HCT116 (cell line): ENCODE measurements at regions not wholly inside any gene's neighbourhood (a gene's known extent, or its start where the extent isn't known, plus 50 kb on each side); places are given as distances from the start of the nearest gene placed in this dataset.

Experiments used
- ATAC-seq: fragments of 200-7000 bp; cut with Tn5 transposase; 2 replicates; pipeline ENCODE4 v1.9.1; 2020; ENCODE audit warnings: mild to moderate bottlenecking, moderate library complexity
- BruUV-seq: library from RNA; stranded (reverse); fragments of 400-500 nt; replicated peaks from 2 replicates; lab custom pipeline; 2021; lab: Mats Ljungman, UMichigan
- CTCF ChIA-PET: fragments of 300-600 bp; sonication (Branson Sonifier 250); formaldehyde crosslinking; loops from one replicate; lab custom pipeline; 2021; ENCODE audit warnings: antibody characterized with exemption; lab: Charles Lee
- POLR2A ChIA-PET: fragments of 300-600, 350-600 bp; sonication (Branson Sonifier 250); formaldehyde crosslinking; loops from one replicate; lab custom pipeline; 2021; ENCODE audit warnings: antibody characterized with exemption; lab: Charles Lee
- RAD21 ChIA-PET, 2 experiments: fragments of 300-600 bp; sonication (Branson Sonifier 250); formaldehyde crosslinking; loops; one replicate each; lab custom pipeline; 2023; ENCODE audit warnings: low total read pairs in 2 of 2; ENCODE audit not compliant: uncharacterized antibody in 2 of 2, unreplicated experiment in 2 of 2, low non-redundant PET in 1 of 2; lab: Charles Lee
- DNase-seq: peaks from one replicate; pipeline ENCODE4 v3.0.0-alpha.2; 2010; ENCODE audit warnings: low read depth, low spot score
- H2AFZ ChIP-seq: fragments of 200-600 bp; shearing (Covaris generic), sonication (generic); 2 replicates; pipeline ENCODE4 v1.6.1; 2017; ENCODE audit warnings: low read depth, mixed run types, mixed read lengths, antibody characterized with exemption, low read length; ENCODE audit not compliant: poor library complexity, severe bottlenecking
- H3K27ac ChIP-seq: 2 replicates; pipeline ENCODE4 v1.5.1; 2012; ENCODE audit warnings: low read depth, low read length
- H3K27me3 ChIP-seq: fragments of 200-600 bp; sonication (generic); 2 replicates; pipeline ENCODE4 v1.6.1; 2016; ENCODE audit warnings: mixed run types, low read length, mixed read lengths; ENCODE audit not compliant: insufficient read depth
- H3K36me3 ChIP-seq, 2 experiments: fragments of 200-500 bp in 1 of 2; fragments of 200-600 bp in 1 of 2; sonication (Bioruptor generic) in 1 of 2; sonication (generic) in 1 of 2; 2 replicates each; pipeline versions ENCODE4 v1.5.1 to v1.6.1; 2014 to 2016; ENCODE audit warnings: low read length in 2 of 2, inconsistent platforms in 1 of 2, mixed read lengths in 1 of 2, mixed run types in 1 of 2; ENCODE audit not compliant: insufficient read depth in 2 of 2, control insufficient read depth in 1 of 2
- H3K4me1 ChIP-seq, 2 experiments: fragments of 200-600 bp in 1 of 2; sonication (generic) in 1 of 2; 2 replicates each; pipeline versions ENCODE4 v1.5.1 to v1.6.1; 2012 to 2017; ENCODE audit warnings: low read length in 2 of 2, inconsistent platforms in 1 of 2, mild to moderate bottlenecking in 1 of 2, mixed read lengths in 1 of 2, mixed run types in 1 of 2, moderate library complexity in 1 of 2; ENCODE audit not compliant: insufficient read depth in 2 of 2, control insufficient read depth in 1 of 2
- H3K4me2 ChIP-seq: fragments of 200-600 bp; sonication (generic); 2 replicates; pipeline ENCODE4 v1.6.1; 2017; ENCODE audit warnings: mixed run types, low read length, mixed read lengths
- H3K4me3 ChIP-seq, 2 experiments: fragments of 200-600 bp in 1 of 2; sonication (generic) in 1 of 2; replicated peaks in 1 of 2; 2 replicates each; pipeline ENCODE4 v1.5.1; 2011 to 2016; ENCODE audit warnings: low read length in 2 of 2, control low read depth in 1 of 2, low read depth in 1 of 2, mild to moderate bottlenecking in 1 of 2, mixed read lengths in 1 of 2, mixed run types in 1 of 2
- H3K79me2 ChIP-seq: fragments of 200-600 bp; sonication (generic); 2 replicates; pipeline ENCODE4 v1.6.1; 2017; ENCODE audit warnings: mild to moderate bottlenecking, mixed run types, low read length, moderate library complexity, mixed read lengths; ENCODE audit not compliant: insufficient read depth
- H3K9ac ChIP-seq: fragments of 200-600 bp; sonication (generic); 2 replicates; pipeline ENCODE4 v1.6.1; 2016; ENCODE audit warnings: low read length, mixed read lengths
- H3K9me2 ChIP-seq: fragments of 200-600 bp; sonication (generic), shearing (Covaris generic); 2 replicates; pipeline ENCODE4 v1.6.1; 2017; ENCODE audit warnings: mixed run types, mild to moderate bottlenecking, moderate library complexity; ENCODE audit not compliant: insufficient read depth
- H3K9me3 ChIP-seq, 2 experiments: fragments of 200-500 bp in 1 of 2; fragments of 200-600 bp in 1 of 2; sonication (Bioruptor generic) in 1 of 2; sonication (generic) in 1 of 2; 2 replicates each; pipeline ENCODE4 v1.6.1; 2014 to 2017; ENCODE audit warnings: low read length in 2 of 2, mixed read lengths in 2 of 2, inconsistent platforms in 1 of 2, low read depth in 1 of 2, mild to moderate bottlenecking in 1 of 2, mixed run types in 1 of 2, moderate library complexity in 1 of 2; ENCODE audit not compliant: control insufficient read depth in 1 of 2, insufficient read depth in 1 of 2
- H4K20me1 ChIP-seq: fragments of 200-600 bp; sonication (generic), shearing (Covaris generic); 2 replicates; pipeline ENCODE4 v1.6.1; 2017; ENCODE audit warnings: mixed run types, mild to moderate bottlenecking, moderate library complexity; ENCODE audit not compliant: insufficient read depth
- CBX3 ChIP-seq: IDR thresholded peaks from 2 replicates; pipeline ENCODE4 v1.6.1; 2012; ENCODE audit warnings: low read depth
- EGR1 ChIP-seq: IDR thresholded peaks from 2 replicates; pipeline ENCODE4 v1.6.1; 2012; ENCODE audit warnings: low read depth
- ELF1 ChIP-seq: IDR thresholded peaks from 2 replicates; pipeline ENCODE4 v1.6.1; 2012; ENCODE audit warnings: low read depth, borderline replicate concordance
- EZH2 ChIP-seq: fragments of 200-600 bp; sonication (generic); IDR thresholded peaks from 2 replicates; pipeline ENCODE4 v1.6.1; 2017; ENCODE audit warnings: antibody characterized with exemption, mixed run types
- EZH2phosphoT487 ChIP-seq: fragments of 200-600 bp; IDR thresholded peaks from 2 replicates; pipeline ENCODE4 v1.6.1; 2018; ENCODE audit warnings: antibody characterized with exemption, borderline replicate concordance
- JUND ChIP-seq: IDR thresholded peaks from 2 replicates; pipeline ENCODE4 v1.6.1; 2012
- POLR2A ChIP-seq: IDR thresholded peaks from 2 replicates; pipeline ENCODE4 v1.7.0; 2011; ENCODE audit warnings: borderline replicate concordance; ENCODE audit not compliant: insufficient read depth, insufficient read length; ENCODE audit errors: extremely low read depth
- ZNF274 ChIP-seq: fragments of 200-500 bp; sonication (Bioruptor generic); IDR thresholded peaks from 2 replicates; pipeline ENCODE4 v1.6.1; 2014; ENCODE audit warnings: mild to moderate bottlenecking, low read depth, low read length, inconsistent platforms
- intact Hi-C: fragments of 100-400 bp; cut with micrococcal nuclease; formaldehyde crosslinking; loops from 2 replicates; pipeline ENCODE4 v1.10.0; 2022
- TF ChIP-seq, protein P1 (sequence below): IDR thresholded peaks from 2 replicates; pipeline ENCODE4 v1.6.1; 2012

DNA sequence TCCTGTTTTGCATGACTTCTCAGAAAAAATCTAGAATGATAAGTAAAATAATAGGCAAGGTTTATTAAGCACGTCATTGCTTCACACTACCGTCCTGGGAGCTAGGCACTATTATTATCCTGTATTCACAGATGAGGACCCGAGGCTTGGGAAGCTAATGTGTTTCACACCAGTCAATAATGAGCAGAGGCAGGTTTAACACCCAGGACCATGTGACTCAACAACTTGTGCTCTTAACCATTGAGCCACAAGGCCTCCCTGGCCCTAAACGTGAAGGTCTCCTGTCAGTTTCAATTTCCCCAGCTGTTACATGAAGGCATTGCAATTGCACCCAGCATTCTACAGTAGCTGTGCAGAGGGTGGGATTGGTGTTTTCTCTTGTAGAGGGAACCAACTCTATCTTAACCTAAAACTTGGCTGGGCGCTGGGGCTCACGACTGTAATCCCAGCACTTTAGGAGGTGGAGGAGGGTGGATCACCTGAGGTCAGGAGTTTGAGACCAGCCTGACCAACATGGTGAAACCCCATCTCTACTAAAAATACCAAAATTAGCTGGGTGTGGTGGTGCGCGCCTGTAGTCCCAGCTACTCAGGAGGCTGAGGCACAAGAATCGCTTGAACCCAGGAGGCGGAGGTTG is 191.2 kb downstream of the BCAS1 start:
- no TSS peak for BruUV-seq
- no peak for DNase-seq
- ChIA-PET RAD21 (interaction anchor here in 1 of 2 experiments (0.7 kb wide), 1 partner anchor 47 kb away, joined by 6 read pairs; no protein-coding TSS in a partner anchor), CTCF (interaction anchor here (1.2 kb wide), 1 partner anchor 9 kb away, joined by 3 read pairs; no protein-coding TSS in a partner anchor), POLR2A (interaction anchor here (0.5 kb wide), 1 partner anchor 256 kb away, joined by 3 read pairs; no protein-coding TSS in a partner anchor)
- Histone ChIP-seq H3K4me3 (no peak overlapping the region), H3K4me1 (peaks cover 11 to 15% of the 10 kb centered on the region in 2 experiments; a peak in 3 of 4 replicates), H2AFZ (no peak overlapping the region), H3K36me3 (no peaks in the 10 kb centered on the region), H3K4me2 (no peak overlapping the region), H3K9me3 (no peaks in the 10 kb centered on the region), H3K9ac (no peak overlapping the region), H3K79me2 (no peaks in the 10 kb centered on the region), H4K20me1 (no peaks in the 10 kb centered on the region), H3K27ac (no peak overlapping the region), H3K9me2 (no peaks in the 10 kb centered on the region), H3K27me3 (no peaks in the 10 kb centered on the region)
- intact Hi-C loops, result no loop called here
- no peak for ATAC-seq
- TF ChIP-seq, protein P1, sequence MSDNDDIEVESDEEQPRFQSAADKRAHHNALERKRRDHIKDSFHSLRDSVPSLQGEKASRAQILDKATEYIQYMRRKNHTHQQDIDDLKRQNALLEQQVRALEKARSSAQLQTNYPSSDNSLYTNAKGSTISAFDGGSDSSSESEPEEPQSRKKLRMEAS, result no peak
- TF ChIP-seq POLR2A (no peak), ZNF274 (no peak), EGR1 (no peak), CBX3 (no peak), JUND (no peak), EZH2 (no peak), ELF1 (no peak), EZH2phosphoT487 (no peak)
